NCI-H1105 treated with DMSO at 0.1 percent for 48 hours (cell line): ENCODE measurements at regions not wholly inside any gene's neighbourhood (a gene's known extent, or its start where the extent isn't known, plus 50 kb on each side); places are given as distances from the start of the nearest gene placed in this dataset.

Source experiments
- DNase-seq: peaks from one replicate; lab custom pipeline; 2025; lab: John Stamatoyannopoulos, UW

- no peak for DNase-seq
Measured at GRCh38 chr14:55500219-55500701, 59.8 kb upstream of the TBPL2 start.

DNA sequence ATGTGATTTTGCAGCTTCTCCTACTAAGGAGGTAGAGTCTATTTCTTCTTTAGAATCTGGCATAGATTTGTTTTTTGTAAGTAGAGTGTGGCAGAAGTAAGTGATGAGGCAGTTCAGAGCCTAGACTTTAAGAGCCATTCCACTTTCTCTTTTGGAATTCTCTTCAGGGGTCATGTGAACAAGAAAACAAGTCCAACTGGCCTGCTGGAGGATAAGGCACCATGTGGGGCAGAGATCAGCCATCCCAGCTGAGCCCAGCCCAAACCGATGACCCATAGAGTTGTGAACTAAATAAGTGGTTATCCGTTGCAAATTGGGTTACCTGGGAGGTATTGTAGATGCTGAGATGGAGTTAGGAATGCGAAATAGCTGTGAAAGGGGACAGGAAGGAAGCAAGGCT, 60.3 kb upstream of the TBPL2 start:
- no peak for DNase-seq

DNA sequence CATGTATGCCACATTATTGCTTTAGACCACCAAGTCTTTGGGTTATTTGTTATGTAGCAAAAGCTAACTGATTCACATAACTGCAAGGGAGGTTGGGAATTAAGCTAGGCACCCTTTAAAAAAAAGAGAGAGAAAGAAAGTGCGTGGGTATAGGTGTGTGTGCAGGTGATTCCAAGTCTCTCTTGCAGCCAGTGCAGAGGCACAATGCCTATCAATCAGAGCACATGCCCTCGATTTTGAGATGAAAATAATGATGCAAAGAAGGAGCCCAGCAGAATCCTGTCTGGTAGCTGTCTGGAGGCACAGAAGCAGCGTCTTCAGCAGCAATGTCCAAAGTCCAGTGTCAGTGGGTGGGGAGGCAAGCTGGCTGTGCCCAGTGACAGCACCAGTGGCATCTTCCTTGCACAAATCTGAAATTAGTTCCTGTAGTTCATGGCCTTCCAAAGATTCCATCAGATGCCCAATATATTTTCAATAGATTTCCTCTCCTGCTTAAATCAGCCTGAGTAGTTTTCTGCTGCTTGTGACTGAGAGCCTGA, 62.4 kb upstream of the TBPL2 start:
- DNase-seq, result no peak

GRCh38 chr14:55505846-55506245, 65.4 kb upstream of the TBPL2 start:
- peak; percentile 5 for DNase-seq

GRCh38 chr14:55508676-55509075, 68.3 kb upstream of the TBPL2 start:
- no peak for DNase-seq

GRCh38 chr14:55512421-55512820, 67.6 kb upstream of the KTN1 start:
- no peak for DNase-seq

GRCh38 chr14:55513491-55513890, 66.5 kb upstream of the KTN1 start:
- DNase-seq, result no peak

GRCh38 chr14:55514819-55515490, 65.1 kb upstream of the KTN1 start:
- no peak for DNase-seq

GRCh38 chr14:55516776-55517175, 63.2 kb upstream of the KTN1 start:
- DNase-seq, result no peak

DNA sequence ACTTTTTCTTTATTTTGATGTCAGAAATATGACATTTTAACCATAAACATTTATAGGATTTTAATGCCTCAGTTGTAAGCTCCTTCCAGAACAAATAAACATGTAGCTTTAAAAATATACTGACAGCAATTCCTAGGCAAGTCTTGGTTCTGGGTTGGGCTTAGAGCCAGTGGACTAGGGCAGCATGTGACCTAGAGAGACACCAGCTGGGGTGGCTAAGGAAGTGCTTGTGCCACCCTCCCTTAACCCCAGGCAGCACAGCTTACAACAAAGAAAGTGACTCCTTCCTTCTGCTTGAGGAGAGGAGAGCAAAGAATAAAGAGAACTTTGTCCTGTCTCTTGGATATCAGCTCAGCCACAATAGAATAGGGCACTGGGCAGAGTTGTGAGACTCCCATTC, 61.6 kb upstream of the KTN1 start:
- no peak for DNase-seq

DNA sequence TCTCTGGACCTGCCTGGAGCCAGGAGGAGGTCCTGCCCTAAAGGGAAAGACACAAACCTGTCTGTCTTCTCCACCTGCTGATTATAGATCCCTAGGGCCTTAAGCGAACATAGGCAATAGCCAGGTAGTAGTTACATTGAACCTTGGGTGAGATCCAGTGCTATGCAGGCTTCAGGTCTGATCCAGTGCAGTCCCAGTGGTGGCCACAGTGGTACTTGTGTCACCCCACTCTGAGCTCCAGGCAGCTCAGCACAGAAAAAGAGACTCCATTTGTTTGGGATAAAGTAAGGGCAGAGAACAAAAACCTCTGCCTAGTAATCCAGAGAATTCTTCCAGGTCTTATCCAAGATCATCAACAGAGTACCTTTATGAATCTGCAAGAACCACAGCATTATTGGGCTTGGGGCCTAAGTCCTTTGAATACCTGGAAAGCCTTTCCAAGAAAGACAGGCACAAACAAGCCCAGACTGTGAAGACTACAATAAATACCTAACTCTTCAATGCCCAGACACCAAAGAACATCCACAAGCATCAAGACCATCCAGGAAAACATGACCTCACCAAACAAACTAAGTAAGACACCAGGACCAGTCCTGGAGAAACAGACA, 60.4 kb upstream of the KTN1 start:
- DNase-seq, result no peak

DNA sequence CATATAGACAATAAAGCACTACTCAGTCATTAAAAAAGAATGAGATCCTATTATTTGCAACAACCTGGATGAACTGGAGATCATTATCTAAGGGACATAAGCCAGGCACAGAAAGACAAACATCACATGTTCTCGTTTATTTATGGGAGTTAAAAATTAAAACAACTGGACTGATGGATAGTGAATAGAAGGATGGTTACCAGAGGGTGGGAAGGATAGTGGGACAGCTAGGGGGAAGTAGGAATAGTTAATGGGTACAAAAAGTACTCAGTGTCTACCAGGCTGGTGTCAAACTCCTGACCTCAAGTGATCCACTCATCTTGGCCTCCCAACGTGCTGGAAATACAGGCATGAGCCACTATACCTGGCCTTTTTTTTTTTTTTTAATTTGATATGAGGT, 56.7 kb upstream of the KTN1 start:
- no peak for DNase-seq
